ENCODE measurements at regions not wholly inside any gene's neighbourhood (a gene's known extent, or its start where the extent isn't known, plus 50 kb on each side); places are given as distances from the start of the nearest gene placed in this dataset.

DNA sequence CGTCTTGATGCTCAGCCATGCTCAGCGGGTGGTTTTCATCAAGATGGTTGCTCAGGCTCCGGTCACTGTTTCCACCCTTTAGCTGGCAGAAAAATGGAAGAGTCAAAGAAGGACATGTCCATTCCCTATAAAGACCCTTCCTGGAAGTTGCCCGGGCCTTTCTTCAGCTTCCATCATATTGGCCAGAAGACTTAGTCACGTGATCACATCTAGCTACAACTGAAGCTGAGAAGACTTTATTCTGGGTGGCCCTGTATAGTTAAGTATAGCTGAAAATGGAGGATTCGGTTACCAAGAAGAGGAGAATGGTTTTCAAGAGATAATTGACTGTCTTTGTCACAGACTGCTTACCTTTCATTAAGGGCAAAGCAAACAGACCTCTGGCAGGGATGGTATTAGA, 296.7 kb upstream of the CASK start:
- TF ChIP-seq, protein P1, sequence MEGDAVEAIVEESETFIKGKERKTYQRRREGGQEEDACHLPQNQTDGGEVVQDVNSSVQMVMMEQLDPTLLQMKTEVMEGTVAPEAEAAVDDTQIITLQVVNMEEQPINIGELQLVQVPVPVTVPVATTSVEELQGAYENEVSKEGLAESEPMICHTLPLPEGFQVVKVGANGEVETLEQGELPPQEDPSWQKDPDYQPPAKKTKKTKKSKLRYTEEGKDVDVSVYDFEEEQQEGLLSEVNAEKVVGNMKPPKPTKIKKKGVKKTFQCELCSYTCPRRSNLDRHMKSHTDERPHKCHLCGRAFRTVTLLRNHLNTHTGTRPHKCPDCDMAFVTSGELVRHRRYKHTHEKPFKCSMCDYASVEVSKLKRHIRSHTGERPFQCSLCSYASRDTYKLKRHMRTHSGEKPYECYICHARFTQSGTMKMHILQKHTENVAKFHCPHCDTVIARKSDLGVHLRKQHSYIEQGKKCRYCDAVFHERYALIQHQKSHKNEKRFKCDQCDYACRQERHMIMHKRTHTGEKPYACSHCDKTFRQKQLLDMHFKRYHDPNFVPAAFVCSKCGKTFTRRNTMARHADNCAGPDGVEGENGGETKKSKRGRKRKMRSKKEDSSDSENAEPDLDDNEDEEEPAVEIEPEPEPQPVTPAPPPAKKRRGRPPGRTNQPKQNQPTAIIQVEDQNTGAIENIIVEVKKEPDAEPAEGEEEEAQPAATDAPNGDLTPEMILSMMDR (IDR thresholded peaks at IDR 0.05 in 2 of 3, conservative IDR thresholded peaks at IDR 0.05 in 1 of 3; ENCODE audit: borderline replicate concordance in 1 of 3, insufficient read depth in 1 of 3, low read depth in 2 of 3, low read length in 2 of 3) = no peak
- TF ChIP-seq, protein P2, sequence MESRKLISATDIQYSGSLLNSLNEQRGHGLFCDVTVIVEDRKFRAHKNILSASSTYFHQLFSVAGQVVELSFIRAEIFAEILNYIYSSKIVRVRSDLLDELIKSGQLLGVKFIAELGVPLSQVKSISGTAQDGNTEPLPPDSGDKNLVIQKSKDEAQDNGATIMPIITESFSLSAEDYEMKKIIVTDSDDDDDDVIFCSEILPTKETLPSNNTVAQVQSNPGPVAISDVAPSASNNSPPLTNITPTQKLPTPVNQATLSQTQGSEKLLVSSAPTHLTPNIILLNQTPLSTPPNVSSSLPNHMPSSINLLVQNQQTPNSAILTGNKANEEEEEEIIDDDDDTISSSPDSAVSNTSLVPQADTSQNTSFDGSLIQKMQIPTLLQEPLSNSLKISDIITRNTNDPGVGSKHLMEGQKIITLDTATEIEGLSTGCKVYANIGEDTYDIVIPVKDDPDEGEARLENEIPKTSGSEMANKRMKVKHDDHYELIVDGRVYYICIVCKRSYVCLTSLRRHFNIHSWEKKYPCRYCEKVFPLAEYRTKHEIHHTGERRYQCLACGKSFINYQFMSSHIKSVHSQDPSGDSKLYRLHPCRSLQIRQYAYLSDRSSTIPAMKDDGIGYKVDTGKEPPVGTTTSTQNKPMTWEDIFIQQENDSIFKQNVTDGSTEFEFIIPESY (IDR thresholded peaks at IDR 0.05; ENCODE audit: extremely low read depth, insufficient replicate concordance, low read length) = no peak
- TF ChIP-seq POLR2A (IDR thresholded peaks at IDR 0.05; ENCODE audit: borderline replicate concordance, extremely low read depth, insufficient read depth, insufficient read length) (no peak), EZH2phosphoT487 (IDR thresholded peaks at IDR 0.05; ENCODE audit: borderline replicate concordance) (no peak), ZFX (IDR thresholded peaks at IDR 0.05) (no peak), POLR2AphosphoS5 (IDR thresholded peaks at IDR 0.05; ENCODE audit: low read depth, low read length) (no peak), CEBPB (IDR thresholded peaks at IDR 0.05; ENCODE audit: low read depth) (no peak)

All from HCT116 (cell line).